Activated naive CD8-positive, alpha-beta T cell (primary cell): ENCODE measurements at regions not wholly inside any gene's neighbourhood (a gene's known extent, or its start where the extent isn't known, plus 50 kb on each side); places are given as distances from the start of the nearest gene placed in this dataset.
"Not testable (repeated sequence)": the region's sequence is repeated elsewhere in the genome, so short reads cannot be mapped to it uniquely, and the experiment has no call there.

ENCODE experiments used
- H3K27ac Mint-ChIP-seq: one replicate; pipeline ENCODE4 v1.8.0; 2021; ENCODE audit warnings: mixed read lengths
- H3K27me3 Mint-ChIP-seq: one replicate; pipeline ENCODE4 v1.8.0; 2021; ENCODE audit warnings: mixed read lengths
- H3K36me3 Mint-ChIP-seq: one replicate; pipeline ENCODE4 v1.8.0; 2021; ENCODE audit warnings: mixed read lengths
- H3K4me1 Mint-ChIP-seq: one replicate; pipeline ENCODE4 v1.8.0; 2021; ENCODE audit warnings: low read depth, mixed read lengths
- H3K4me3 Mint-ChIP-seq: one replicate; pipeline ENCODE4 v1.8.0; 2021; ENCODE audit warnings: mild to moderate bottlenecking, mixed read lengths
- H3K9me3 Mint-ChIP-seq: one replicate; pipeline ENCODE4 v1.8.0; 2021; ENCODE audit warnings: low read depth, mixed read lengths

- peaks cover 8% of the 10 kb centered on the region for H3K9me3 Mint-ChIP-seq
- no peaks in the 10 kb centered on the region for H3K36me3 Mint-ChIP-seq
- no peaks in the 10 kb centered on the region for H3K27me3 Mint-ChIP-seq
- H3K4me3 Mint-ChIP-seq, result no peak overlapping the region
- no peaks in the 10 kb centered on the region for H3K4me1 Mint-ChIP-seq
- H3K27ac Mint-ChIP-seq, result no peak overlapping the region
Measured at GRCh38 chr6:115544765-115545671, 515.7 kb downstream of the FRK start.

- no peak overlapping the region for H3K4me3 Mint-ChIP-seq
Measured at GRCh38 chr6:115540077-115540869, 520.4 kb downstream of the FRK start.

GRCh38 chr6:115539531-115539930, 521.2 kb downstream of the FRK start:
- no peak overlapping the region for H3K4me3 Mint-ChIP-seq
- H3K4me1 Mint-ChIP-seq, result no peaks in the 10 kb centered on the region
- H3K27ac Mint-ChIP-seq, result no peak overlapping the region
- no peaks in the 10 kb centered on the region for H3K27me3 Mint-ChIP-seq
- no peaks in the 10 kb centered on the region for H3K36me3 Mint-ChIP-seq
- H3K9me3 Mint-ChIP-seq, result peaks cover 8% of the 10 kb centered on the region

More at GRCh38 chr6:115540077-115540869, 520.4 kb downstream of the FRK start:
- Mint-ChIP-seq H3K27me3 (no peaks in the 10 kb centered on the region), H3K9me3 (peaks cover 8% of the 10 kb centered on the region), H3K27ac (no peak overlapping the region), H3K4me1 (no peaks in the 10 kb centered on the region), H3K36me3 (no peaks in the 10 kb centered on the region)

GRCh38 chr6:115524821-115525220, 535.9 kb downstream of the FRK start:
- Mint-ChIP-seq H3K36me3 (no peaks in the 10 kb centered on the region), H3K4me1 (no peaks in the 10 kb centered on the region), H3K27ac (no peak overlapping the region), H3K9me3 (no peaks in the 10 kb centered on the region), H3K27me3 (no peaks in the 10 kb centered on the region), H3K4me3 (no peak overlapping the region)

- H3K4me1 Mint-ChIP-seq, H3K27me3 Mint-ChIP-seq, H3K27ac Mint-ChIP-seq, H3K36me3 Mint-ChIP-seq, H3K4me3 Mint-ChIP-seq, H3K9me3 Mint-ChIP-seq: not testable (repeated sequence)
Measured at GRCh38 chr6:115521747-115522146, 538.9 kb downstream of the FRK start.

- H3K4me1 Mint-ChIP-seq, result no peaks in the 10 kb centered on the region
- no peaks in the 10 kb centered on the region for H3K27me3 Mint-ChIP-seq
- peaks cover 17% of the 10 kb centered on the region for H3K9me3 Mint-ChIP-seq
- H3K27ac Mint-ChIP-seq, result no peak overlapping the region
- no peak overlapping the region for H3K4me3 Mint-ChIP-seq
- no peaks in the 10 kb centered on the region for H3K36me3 Mint-ChIP-seq
Measured at GRCh38 chr6:115514656-115515055, 546.0 kb downstream of the FRK start.

GRCh38 chr6:115512923-115513322, 547.8 kb downstream of the FRK start:
- Mint-ChIP-seq H3K27ac (no peak overlapping the region), H3K27me3 (no peaks in the 10 kb centered on the region), H3K9me3 (peaks cover 10% of the 10 kb centered on the region), H3K4me3 (no peak overlapping the region), H3K36me3 (no peaks in the 10 kb centered on the region), H3K4me1 (no peaks in the 10 kb centered on the region)

- H3K9me3 Mint-ChIP-seq, result peaks cover 10% of the 10 kb centered on the region
- no peak overlapping the region for H3K27ac Mint-ChIP-seq
- H3K27me3 Mint-ChIP-seq, result no peaks in the 10 kb centered on the region
- H3K4me3 Mint-ChIP-seq, result no peak overlapping the region
- no peaks in the 10 kb centered on the region for H3K4me1 Mint-ChIP-seq
- H3K36me3 Mint-ChIP-seq, result no peaks in the 10 kb centered on the region
Measured at GRCh38 chr6:115511771-115512170, 548.9 kb downstream of the FRK start.

GRCh38 chr6:115502432-115502831, 558.3 kb downstream of the FRK start:
- H3K27ac Mint-ChIP-seq, H3K4me3 Mint-ChIP-seq, H3K27me3 Mint-ChIP-seq, H3K36me3 Mint-ChIP-seq, H3K9me3 Mint-ChIP-seq, H3K4me1 Mint-ChIP-seq: not testable (repeated sequence)

GRCh38 chr6:115495184-115495583, 565.5 kb downstream of the FRK start:
- Mint-ChIP-seq H3K9me3 (peaks cover 6% of the 10 kb centered on the region), H3K36me3 (no peaks in the 10 kb centered on the region), H3K27ac (no peak overlapping the region), H3K4me1 (no peaks in the 10 kb centered on the region), H3K4me3 (no peak overlapping the region), H3K27me3 (no peaks in the 10 kb centered on the region)

GRCh38 chr6:115487331-115487730, 573.4 kb downstream of the FRK start:
- Mint-ChIP-seq H3K4me3 (no peak overlapping the region), H3K4me1 (no peaks in the 10 kb centered on the region), H3K36me3 (no peaks in the 10 kb centered on the region), H3K9me3 (peaks cover 14% of the 10 kb centered on the region), H3K27me3 (no peaks in the 10 kb centered on the region), H3K27ac (no peak overlapping the region)

GRCh38 chr6:115485400-115485799, 575.3 kb downstream of the FRK start:
- H3K27ac Mint-ChIP-seq, result no peak overlapping the region
- no peaks in the 10 kb centered on the region for H3K4me1 Mint-ChIP-seq
- peaks cover 14% of the 10 kb centered on the region for H3K9me3 Mint-ChIP-seq
- H3K27me3 Mint-ChIP-seq, result no peaks in the 10 kb centered on the region
- no peaks in the 10 kb centered on the region for H3K36me3 Mint-ChIP-seq
- H3K4me3 Mint-ChIP-seq, result no peak overlapping the region

GRCh38 chr6:115480543-115480942, 580.1 kb downstream of the FRK start:
- H3K4me1 Mint-ChIP-seq, H3K36me3 Mint-ChIP-seq: not testable (repeated sequence)

GRCh38 chr6:115474443-115475041, 586.1 kb downstream of the FRK start:
- no peak overlapping the region for H3K4me3 Mint-ChIP-seq
- H3K9me3 Mint-ChIP-seq, result no peaks in the 10 kb centered on the region
- no peak overlapping the region for H3K27ac Mint-ChIP-seq
- H3K36me3 Mint-ChIP-seq, result no peaks in the 10 kb centered on the region
- H3K27me3 Mint-ChIP-seq, result no peaks in the 10 kb centered on the region
- H3K4me1 Mint-ChIP-seq, result no peaks in the 10 kb centered on the region

More at GRCh38 chr6:115480543-115480942, 580.1 kb downstream of the FRK start:
- H3K9me3 Mint-ChIP-seq, H3K27ac Mint-ChIP-seq, H3K27me3 Mint-ChIP-seq, H3K4me3 Mint-ChIP-seq: not testable (repeated sequence)
